ENCODE measurements at regions not wholly inside any gene's neighbourhood (a gene's known extent, or its start where the extent isn't known, plus 50 kb on each side); places are given as distances from the start of the nearest gene placed in this dataset.

DNA sequence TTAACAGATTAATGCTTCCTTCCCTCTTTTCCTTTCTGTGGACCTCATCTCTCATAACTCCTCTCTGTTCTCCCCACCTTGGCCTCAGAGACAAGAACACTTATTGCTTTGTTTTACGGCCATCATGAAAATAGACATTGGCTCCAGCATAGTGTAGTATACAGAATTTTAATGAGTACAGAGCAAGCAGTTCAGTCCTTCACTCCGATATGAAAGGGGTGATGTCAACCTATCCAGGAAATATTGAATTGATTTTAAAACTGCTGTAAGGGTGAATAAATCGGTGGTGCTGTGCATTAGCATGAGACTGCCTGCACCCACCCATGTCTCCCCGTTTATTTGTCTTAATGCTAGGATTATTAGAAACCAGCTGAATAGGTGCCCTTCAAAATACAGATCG lies 490.9 kb upstream of the TBL1XR1 start:
- TF ChIP-seq EZH2 (IDR thresholded peaks at IDR 0.05; ENCODE audit: low read depth) (no peak), CTCF (conservative IDR thresholded peaks at IDR 0.05) (no peak)

Measured in PC-9 (cell line).